Fibroblast of mammary gland (primary cell): ENCODE measurements at regions not wholly inside any gene's neighbourhood (a gene's known extent, or its start where the extent isn't known, plus 50 kb on each side); places are given as distances from the start of the nearest gene placed in this dataset.

Source experiments
- DNase-seq: peaks from one replicate; pipeline ENCODE4 v3.0.0-alpha.2; 2010; ENCODE audit warnings: low read depth
- H3K4me3 ChIP-seq: 2 replicates; pipeline ENCODE4 v1.5.1; 2011; ENCODE audit warnings: low read depth, mild to moderate bottlenecking, low read length, moderate library complexity; ENCODE audit not compliant: control insufficient read depth
- CTCF ChIP-seq: conservative IDR thresholded peaks from 2 replicates; pipeline ENCODE4 v1.5.1; 2011; ENCODE audit warnings: low read depth, low read length, inconsistent platforms; ENCODE audit not compliant: control insufficient read depth, insufficient read depth

DNA sequence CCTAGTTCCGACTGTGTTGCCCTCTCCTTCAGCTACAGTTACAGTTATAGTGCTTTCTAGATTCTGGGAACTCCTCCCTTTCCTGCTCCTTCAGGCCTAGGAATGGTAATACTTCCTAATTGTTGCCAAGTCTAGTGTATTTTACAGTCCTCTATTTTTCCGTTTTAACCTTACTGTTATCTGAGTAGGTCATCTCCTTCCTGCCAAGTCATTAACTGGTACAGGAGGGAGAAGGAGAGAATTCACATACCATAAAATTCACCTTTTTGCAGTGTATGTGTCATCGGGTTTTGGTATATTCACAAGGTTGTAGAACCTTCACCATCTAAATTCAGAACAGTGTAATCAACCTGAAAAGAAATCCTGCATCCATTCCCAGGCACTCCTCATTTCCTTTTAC, 335.4 kb upstream of the MEF2C start:
- DNase-seq = no peak
- no peak for TF ChIP-seq CTCF
- H3K4me3 ChIP-seq = no peak overlapping the region

DNA sequence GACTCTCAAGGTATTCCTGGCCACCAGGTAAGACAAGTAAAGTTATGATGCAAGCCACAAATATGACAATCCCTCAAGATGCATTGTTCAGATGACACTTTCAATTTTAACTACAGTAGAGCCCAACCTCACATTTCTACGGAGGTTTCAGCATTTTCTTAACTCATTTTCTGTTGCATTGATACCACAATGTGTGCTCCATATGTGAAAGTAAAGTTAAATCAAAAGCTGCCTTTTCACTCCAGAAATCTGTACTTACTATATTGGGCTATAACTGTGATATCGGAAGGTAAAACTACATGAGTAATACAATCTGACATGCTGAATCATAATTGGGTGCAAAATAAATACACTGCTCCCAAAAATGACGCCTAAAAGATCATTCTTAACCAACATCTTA, 333.6 kb upstream of the MEF2C start:
- DNase-seq = no peak
- no peak for TF ChIP-seq CTCF
- H3K4me3 ChIP-seq = no peak overlapping the region

- DNase-seq = peak; percentile 88
- TF ChIP-seq CTCF = no peak
- no peak overlapping the region for H3K4me3 ChIP-seq
These were observed 330.6 kb upstream of the MEF2C start for GRCh38 chr5:89213573-89213972.

DNA sequence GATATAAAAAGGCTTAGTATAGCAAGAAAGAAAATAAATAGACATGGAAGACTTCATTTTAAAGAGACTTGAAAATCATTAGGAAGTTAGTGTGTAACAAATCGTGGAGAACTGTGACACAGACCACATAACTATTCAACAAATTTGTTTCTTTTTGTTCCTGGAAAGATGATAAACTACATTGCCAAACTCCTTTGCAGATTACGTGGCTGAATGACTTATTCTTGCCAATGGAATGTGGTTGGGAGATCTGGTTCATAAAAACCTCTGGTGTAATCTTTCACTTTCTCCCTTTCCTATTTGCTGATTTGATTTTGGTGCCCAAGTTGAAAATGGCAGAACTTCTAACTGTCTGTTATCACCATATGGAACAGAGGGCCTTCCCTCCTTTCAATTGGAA, 328.9 kb upstream of the MEF2C start:
- H3K4me3 ChIP-seq = no peak overlapping the region
- peak; percentile 90 for DNase-seq
- TF ChIP-seq CTCF = no peak

DNA sequence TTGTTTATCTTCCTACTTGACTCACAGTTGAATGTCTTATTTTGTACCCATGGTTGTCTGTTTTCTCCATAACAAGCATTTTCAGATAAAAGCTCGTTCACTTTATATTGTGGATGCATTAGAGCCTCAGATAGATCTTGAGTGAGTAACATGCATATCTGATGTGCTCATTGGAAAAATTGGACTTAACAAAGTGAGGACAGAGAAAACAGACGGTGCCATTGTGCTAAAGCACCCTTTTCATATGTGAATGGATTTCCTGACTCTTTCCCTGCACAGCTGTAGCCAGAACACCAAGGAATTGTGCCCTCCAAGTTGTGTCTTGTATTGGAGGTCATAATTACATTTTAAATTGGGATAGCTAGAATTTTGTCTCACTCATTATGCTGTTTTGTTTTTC, 325.8 kb upstream of the MEF2C start:
- TF ChIP-seq CTCF = no peak
- no peak for DNase-seq
- no peak overlapping the region for H3K4me3 ChIP-seq

DNA sequence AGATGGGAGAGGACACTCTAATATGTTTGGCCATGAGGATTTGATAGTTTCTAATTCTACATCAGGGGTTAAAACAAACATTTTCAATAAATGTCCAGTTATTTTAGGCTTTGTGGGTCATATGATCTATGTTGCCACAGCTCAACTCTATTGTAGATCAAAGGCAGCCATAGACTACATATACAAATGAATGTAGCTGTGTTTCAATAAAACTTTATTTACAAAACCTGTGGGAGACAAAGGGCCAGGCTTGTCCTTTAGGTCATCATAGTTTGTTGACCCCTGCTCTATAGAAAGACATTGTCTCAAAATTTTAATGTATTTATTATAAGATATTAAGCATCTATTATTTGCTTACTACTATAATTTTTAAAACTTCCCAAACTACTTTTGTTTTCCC, 325.4 kb upstream of the MEF2C start:
- H3K4me3 ChIP-seq = no peak overlapping the region
- no peak for DNase-seq
- TF ChIP-seq CTCF = no peak

GRCh38 chr5:89204756-89205155, 321.8 kb upstream of the MEF2C start:
- TF ChIP-seq CTCF = no peak
- peak; percentile 28 for DNase-seq
- H3K4me3 ChIP-seq = no peak overlapping the region
